ENCODE measurements at regions not wholly inside any gene's neighbourhood (a gene's known extent, or its start where the extent isn't known, plus 50 kb on each side); places are given as distances from the start of the nearest gene placed in this dataset.

GRCh38 chr2:173472112-173472511, 117.4 kb downstream of the CDCA7 start:
- TF ChIP-seq CTCF (IDR thresholded peaks at IDR 0.05) (no peak), POLR2AphosphoS5 (IDR thresholded peaks at IDR 0.05) (no peak)

Measured in prostate gland (tissue), 2 donors.